ENCODE measurements at regions not wholly inside any gene's neighbourhood (a gene's known extent, or its start where the extent isn't known, plus 50 kb on each side); places are given as distances from the start of the nearest gene placed in this dataset.

GRCh38 chr10:106384496-106384895 lies 780.0 kb downstream of the SORCS1 start:
- no peak for DNase-seq (ENCODE audit: extremely low spot score in 2 of 2)
- H3K27me3 ChIP-seq, result no peaks in the 10 kb centered on the region
- no peaks in the 10 kb centered on the region for H3K9me3 ChIP-seq

DNA sequence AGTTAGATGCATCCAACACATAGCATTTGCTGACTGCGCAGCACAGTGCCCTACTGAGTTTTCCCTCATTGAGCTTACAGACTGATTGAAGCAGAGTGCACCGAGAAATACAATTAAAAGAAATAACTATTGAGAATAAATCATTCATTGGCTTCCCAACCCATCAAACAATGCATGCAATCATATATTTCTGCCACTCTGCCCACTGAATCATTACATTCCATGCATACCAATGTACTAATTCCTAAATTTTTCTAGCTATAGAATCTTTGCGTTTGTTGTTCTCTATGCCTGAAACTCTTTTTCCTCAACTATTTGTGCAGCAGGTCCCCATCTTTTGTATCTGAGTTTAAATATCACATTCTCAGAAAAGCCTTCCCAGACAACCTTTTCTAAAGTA lies 783.8 kb downstream of the SORCS1 start:
- no peak overlapping the region for H3K4me3 ChIP-seq
- H3K27ac ChIP-seq, result no peak overlapping the region
- DNase-seq (ENCODE audit: extremely low spot score in 2 of 2), result no peak
- H3K27me3 ChIP-seq, result no peaks in the 10 kb centered on the region
- H3K9me3 ChIP-seq, result no peaks in the 10 kb centered on the region
- TF ChIP-seq, protein P1, sequence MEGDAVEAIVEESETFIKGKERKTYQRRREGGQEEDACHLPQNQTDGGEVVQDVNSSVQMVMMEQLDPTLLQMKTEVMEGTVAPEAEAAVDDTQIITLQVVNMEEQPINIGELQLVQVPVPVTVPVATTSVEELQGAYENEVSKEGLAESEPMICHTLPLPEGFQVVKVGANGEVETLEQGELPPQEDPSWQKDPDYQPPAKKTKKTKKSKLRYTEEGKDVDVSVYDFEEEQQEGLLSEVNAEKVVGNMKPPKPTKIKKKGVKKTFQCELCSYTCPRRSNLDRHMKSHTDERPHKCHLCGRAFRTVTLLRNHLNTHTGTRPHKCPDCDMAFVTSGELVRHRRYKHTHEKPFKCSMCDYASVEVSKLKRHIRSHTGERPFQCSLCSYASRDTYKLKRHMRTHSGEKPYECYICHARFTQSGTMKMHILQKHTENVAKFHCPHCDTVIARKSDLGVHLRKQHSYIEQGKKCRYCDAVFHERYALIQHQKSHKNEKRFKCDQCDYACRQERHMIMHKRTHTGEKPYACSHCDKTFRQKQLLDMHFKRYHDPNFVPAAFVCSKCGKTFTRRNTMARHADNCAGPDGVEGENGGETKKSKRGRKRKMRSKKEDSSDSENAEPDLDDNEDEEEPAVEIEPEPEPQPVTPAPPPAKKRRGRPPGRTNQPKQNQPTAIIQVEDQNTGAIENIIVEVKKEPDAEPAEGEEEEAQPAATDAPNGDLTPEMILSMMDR (IDR thresholded peaks at IDR 0.05), result no peak
- no peak for TF ChIP-seq POLR2AphosphoS5 (IDR thresholded peaks at IDR 0.05; ENCODE audit: insufficient read depth in 1 of 2, low read depth in 1 of 2)
- no peak for TF ChIP-seq POLR2A (IDR thresholded peaks at IDR 0.05)
- no peaks in the 10 kb centered on the region for H3K36me3 ChIP-seq
- intact Hi-C loops (cut with DNase I), result no loop called here
- no peaks in the 10 kb centered on the region for H3K4me1 ChIP-seq

More at GRCh38 chr10:106384496-106384895, 780.0 kb downstream of the SORCS1 start:
- TF ChIP-seq POLR2AphosphoS5 (IDR thresholded peaks at IDR 0.05; ENCODE audit: insufficient read depth in 1 of 2, low read depth in 1 of 2) (no peak), POLR2A (IDR thresholded peaks at IDR 0.05) (no peak)
- TF ChIP-seq, protein P1 (IDR thresholded peaks at IDR 0.05), result no peak
- intact Hi-C loops (cut with DNase I), result no loop called here
- no peaks in the 10 kb centered on the region for H3K4me1 ChIP-seq
- H3K36me3 ChIP-seq, result no peaks in the 10 kb centered on the region
- no peak overlapping the region for H3K27ac ChIP-seq
- H3K4me3 ChIP-seq, result no peak overlapping the region

DNA sequence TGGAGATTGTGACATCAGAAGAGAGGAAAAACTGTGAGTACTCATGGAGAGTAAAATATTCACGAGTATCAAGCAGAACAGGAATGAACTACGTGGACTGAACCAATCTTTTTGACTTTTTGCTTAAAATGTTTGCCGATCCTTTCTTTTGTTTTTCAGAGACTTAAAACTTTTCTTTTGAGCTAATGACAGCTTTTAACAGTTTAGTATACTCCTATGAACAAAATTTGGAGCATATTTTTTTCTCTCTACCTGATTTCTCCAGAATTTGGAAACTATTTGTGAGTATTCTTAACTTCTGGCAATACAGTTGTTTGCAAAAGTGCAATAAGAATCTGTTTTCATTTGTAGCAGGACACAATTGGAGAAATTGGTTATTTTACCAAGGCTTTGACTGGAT lies 786.3 kb downstream of the SORCS1 start:
- TF ChIP-seq POLR2A (IDR thresholded peaks at IDR 0.05) (no peak), POLR2AphosphoS5 (IDR thresholded peaks at IDR 0.05; ENCODE audit: insufficient read depth in 1 of 2, low read depth in 1 of 2) (no peak)
- TF ChIP-seq, protein P1 (IDR thresholded peaks at IDR 0.05), result no peak
- Histone ChIP-seq H3K9me3 (no peaks in the 10 kb centered on the region), H3K4me1 (no peaks in the 10 kb centered on the region), H3K27ac (no peak overlapping the region), H3K27me3 (no peaks in the 10 kb centered on the region), H3K4me3 (no peak overlapping the region), H3K36me3 (no peaks in the 10 kb centered on the region)
- no peak for DNase-seq (ENCODE audit: extremely low spot score in 2 of 2)
- intact Hi-C loops (cut with DNase I), result no loop called here

DNA sequence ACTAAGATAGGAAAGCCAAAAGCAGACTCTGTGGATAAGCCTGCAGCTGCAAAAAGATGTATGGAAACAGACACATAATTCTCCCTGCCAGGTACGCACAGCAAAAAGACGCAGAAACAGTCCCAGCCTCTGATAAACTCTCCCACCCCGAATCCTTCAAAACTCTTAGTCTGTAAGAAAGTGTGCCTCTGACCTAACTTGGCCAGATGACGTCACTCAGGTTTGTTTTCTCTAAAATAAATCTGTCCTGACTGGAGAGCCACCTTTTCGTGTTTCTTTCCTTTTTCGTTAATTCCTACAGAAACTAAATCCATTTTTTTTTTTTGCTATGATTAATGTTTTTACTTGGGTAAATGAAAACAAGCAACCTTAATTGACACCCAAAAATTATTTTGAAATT lies 793.8 kb downstream of the SORCS1 start:
- Histone ChIP-seq H3K4me1 (no peaks in the 10 kb centered on the region), H3K36me3 (no peaks in the 10 kb centered on the region), H3K4me3 (no peak overlapping the region), H3K27ac (no peak overlapping the region), H3K9me3 (no peaks in the 10 kb centered on the region), H3K27me3 (no peaks in the 10 kb centered on the region)
- intact Hi-C loops (cut with DNase I), result no loop called here
- DNase-seq (ENCODE audit: extremely low spot score in 2 of 2), result no peak
- TF ChIP-seq, protein P1 (IDR thresholded peaks at IDR 0.05), result no peak
- no peak for TF ChIP-seq POLR2AphosphoS5 (IDR thresholded peaks at IDR 0.05; ENCODE audit: insufficient read depth in 1 of 2, low read depth in 1 of 2)
- no peak for TF ChIP-seq POLR2A (IDR thresholded peaks at IDR 0.05)

DNA sequence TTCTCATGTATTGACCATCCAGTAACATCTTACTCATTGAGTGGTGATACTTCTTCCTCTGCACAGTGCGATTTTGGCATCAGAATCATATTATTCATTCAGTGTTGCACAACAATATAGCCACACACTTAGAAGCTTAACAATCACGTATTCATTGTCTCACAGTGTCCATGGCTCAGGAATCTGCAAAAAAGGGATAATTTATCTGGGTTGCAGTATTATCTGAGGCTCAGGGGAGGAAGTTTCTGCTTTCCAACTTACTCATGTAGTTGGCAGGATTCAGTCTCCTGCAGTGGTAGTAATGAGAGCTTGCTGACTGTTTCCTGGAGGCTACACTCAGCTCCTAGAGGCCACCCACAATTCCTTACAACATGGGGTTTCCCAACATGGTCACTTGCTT lies 803.6 kb downstream of the SORCS1 start:
- TF ChIP-seq POLR2AphosphoS5 (IDR thresholded peaks at IDR 0.05; ENCODE audit: insufficient read depth in 1 of 2, low read depth in 1 of 2) (no peak), POLR2A (IDR thresholded peaks at IDR 0.05) (no peak)
- TF ChIP-seq, protein P1 (IDR thresholded peaks at IDR 0.05), result no peak
- intact Hi-C loops (cut with DNase I), result no loop called here
- no peaks in the 10 kb centered on the region for H3K4me1 ChIP-seq

More for the DNA sequence above, 803.6 kb downstream of the SORCS1 start:
- no peaks in the 10 kb centered on the region for H3K36me3 ChIP-seq
- no peak for DNase-seq (ENCODE audit: extremely low spot score in 2 of 2)
- H3K9me3 ChIP-seq, result no peaks in the 10 kb centered on the region
- H3K27ac ChIP-seq, result no peak overlapping the region
- H3K27me3 ChIP-seq, result no peaks in the 10 kb centered on the region
- H3K4me3 ChIP-seq, result no peak overlapping the region
